Ishikawa (cell line): ENCODE measurements at regions not wholly inside any gene's neighbourhood (a gene's known extent, or its start where the extent isn't known, plus 50 kb on each side); places are given as distances from the start of the nearest gene placed in this dataset.

Experiments
- TCF12 ChIP-seq: IDR thresholded peaks from 2 replicates; pipeline ENCODE4 v1.6.1; 2012; ENCODE audit warnings: low read depth
- YY1 ChIP-seq: IDR thresholded peaks from 2 replicates; pipeline ENCODE4 v1.6.1; 2012; ENCODE audit warnings: low read depth
- TF ChIP-seq, protein P1 (sequence below): IDR thresholded peaks from 2 replicates; pipeline ENCODE4 v1.6.1; 2012; ENCODE audit warnings: low read depth, mild to moderate bottlenecking

GRCh38 chr4:75422998-75423397, 91.2 kb downstream of the RCHY1 start:
- TF ChIP-seq TCF12 (no peak), YY1 (no peak)
- TF ChIP-seq, protein P1, sequence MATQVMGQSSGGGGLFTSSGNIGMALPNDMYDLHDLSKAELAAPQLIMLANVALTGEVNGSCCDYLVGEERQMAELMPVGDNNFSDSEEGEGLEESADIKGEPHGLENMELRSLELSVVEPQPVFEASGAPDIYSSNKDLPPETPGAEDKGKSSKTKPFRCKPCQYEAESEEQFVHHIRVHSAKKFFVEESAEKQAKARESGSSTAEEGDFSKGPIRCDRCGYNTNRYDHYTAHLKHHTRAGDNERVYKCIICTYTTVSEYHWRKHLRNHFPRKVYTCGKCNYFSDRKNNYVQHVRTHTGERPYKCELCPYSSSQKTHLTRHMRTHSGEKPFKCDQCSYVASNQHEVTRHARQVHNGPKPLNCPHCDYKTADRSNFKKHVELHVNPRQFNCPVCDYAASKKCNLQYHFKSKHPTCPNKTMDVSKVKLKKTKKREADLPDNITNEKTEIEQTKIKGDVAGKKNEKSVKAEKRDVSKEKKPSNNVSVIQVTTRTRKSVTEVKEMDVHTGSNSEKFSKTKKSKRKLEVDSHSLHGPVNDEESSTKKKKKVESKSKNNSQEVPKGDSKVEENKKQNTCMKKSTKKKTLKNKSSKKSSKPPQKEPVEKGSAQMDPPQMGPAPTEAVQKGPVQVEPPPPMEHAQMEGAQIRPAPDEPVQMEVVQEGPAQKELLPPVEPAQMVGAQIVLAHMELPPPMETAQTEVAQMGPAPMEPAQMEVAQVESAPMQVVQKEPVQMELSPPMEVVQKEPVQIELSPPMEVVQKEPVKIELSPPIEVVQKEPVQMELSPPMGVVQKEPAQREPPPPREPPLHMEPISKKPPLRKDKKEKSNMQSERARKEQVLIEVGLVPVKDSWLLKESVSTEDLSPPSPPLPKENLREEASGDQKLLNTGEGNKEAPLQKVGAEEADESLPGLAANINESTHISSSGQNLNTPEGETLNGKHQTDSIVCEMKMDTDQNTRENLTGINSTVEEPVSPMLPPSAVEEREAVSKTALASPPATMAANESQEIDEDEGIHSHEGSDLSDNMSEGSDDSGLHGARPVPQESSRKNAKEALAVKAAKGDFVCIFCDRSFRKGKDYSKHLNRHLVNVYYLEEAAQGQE = no peak
